HuH-7 (cell line): ENCODE measurements at regions not wholly inside any gene's neighbourhood (a gene's known extent, or its start where the extent isn't known, plus 50 kb on each side); places are given as distances from the start of the nearest gene placed in this dataset.
"Not testable (repeated sequence)": the region's sequence is repeated elsewhere in the genome, so short reads cannot be mapped to it uniquely, and the experiment has no call there.

Experiments used
- DNase-seq: peaks from one replicate; pipeline ENCODE4 v3.0.0; 2011; ENCODE audit warnings: low spot score

- no peak for DNase-seq
Observed at GRCh38 chr7:15813448-15813847, 127.0 kb upstream of the MEOX2 start.

- not testable (repeated sequence) for DNase-seq
Observed at GRCh38 chr7:15810383-15810782, 123.9 kb upstream of the MEOX2 start.

- not testable (repeated sequence) for DNase-seq
Observed at GRCh38 chr7:15809936-15810335, 123.5 kb upstream of the MEOX2 start.

GRCh38 chr7:15805891-15806290 lies 119.4 kb upstream of the MEOX2 start:
- no peak for DNase-seq

- DNase-seq: no peak
Observed at GRCh38 chr7:15802425-15802824, 115.9 kb upstream of the MEOX2 start.

- DNase-seq: no peak
Observed at GRCh38 chr7:15801551-15801950, 115.1 kb upstream of the MEOX2 start.

GRCh38 chr7:15801041-15801440 lies 114.6 kb upstream of the MEOX2 start:
- no peak for DNase-seq

- no peak for DNase-seq
Observed at GRCh38 chr7:15798081-15798480, 111.6 kb upstream of the MEOX2 start.

- DNase-seq: no peak
Observed at GRCh38 chr7:15795393-15795792, 108.9 kb upstream of the MEOX2 start.

GRCh38 chr7:15794801-15795200 lies 108.3 kb upstream of the MEOX2 start:
- no peak for DNase-seq

- no peak for DNase-seq
Observed at GRCh38 chr7:15784694-15785030, 98.2 kb upstream of the MEOX2 start.

- DNase-seq: no peak
Observed at GRCh38 chr7:15783987-15784693, 97.7 kb upstream of the MEOX2 start.

- DNase-seq: no peak
Observed at GRCh38 chr7:15782656-15783055, 96.2 kb upstream of the MEOX2 start.

- no peak for DNase-seq
Observed at GRCh38 chr7:15781944-15782343, 95.5 kb upstream of the MEOX2 start.

- no peak for DNase-seq
Observed at GRCh38 chr7:15780271-15780670, 93.8 kb upstream of the MEOX2 start.

- no peak for DNase-seq
Observed at GRCh38 chr7:15778191-15778590, 91.7 kb upstream of the MEOX2 start.

GRCh38 chr7:15765753-15766152 lies 79.3 kb upstream of the MEOX2 start:
- DNase-seq: no peak

GRCh38 chr7:15764851-15765382 lies 78.4 kb upstream of the MEOX2 start:
- no peak for DNase-seq

GRCh38 chr7:15764010-15764409 lies 77.5 kb upstream of the MEOX2 start:
- no peak for DNase-seq

- no peak for DNase-seq
Observed at GRCh38 chr7:15757041-15758000, 70.8 kb upstream of the MEOX2 start.

- DNase-seq: no peak
Observed at GRCh38 chr7:15755061-15755460, 68.6 kb upstream of the MEOX2 start.

GRCh38 chr7:15753887-15754579 lies 67.5 kb upstream of the MEOX2 start:
- no peak for DNase-seq

GRCh38 chr7:15752377-15752776 lies 65.9 kb upstream of the MEOX2 start:
- no peak for DNase-seq
